ENCODE measurements at regions not wholly inside any gene's neighbourhood (a gene's known extent, or its start where the extent isn't known, plus 50 kb on each side); places are given as distances from the start of the nearest gene placed in this dataset.

- no peak overlapping the region for H3K4me3 ChIP-seq
- no peaks in the 10 kb centered on the region for H3K9me3 ChIP-seq
- DNase-seq (no peak), ATAC-seq (no peak)
- H3K27me3 ChIP-seq = no peaks in the 10 kb centered on the region
- H3K4me1 ChIP-seq = no peaks in the 10 kb centered on the region
- intact Hi-C loops (cut with DNase I) = no loop called here
- TF ChIP-seq POLR2A (IDR thresholded peaks at IDR 0.05) = no peak
- TF ChIP-seq CTCF (IDR thresholded peaks at IDR 0.05) = no peak
- 53% methylated on average over 5 of the region's 5 CpGs for WGBS (ENCODE audit: insufficient coverage, low coverage, low lambda C conversion rate, missing lambda C conversion rate)
- no peak overlapping the region for H3K27ac ChIP-seq
- H3K36me3 ChIP-seq = no peaks in the 10 kb centered on the region
Observed at GRCh38 chr4:75344915-75345314, 169.3 kb downstream of the RCHY1 start.

- H3K36me3 ChIP-seq = no peaks in the 10 kb centered on the region
- WGBS (ENCODE audit: insufficient coverage, low coverage, low lambda C conversion rate, missing lambda C conversion rate) = 46% methylated on average over 2 of the region's 2 CpGs
- intact Hi-C loops (cut with DNase I) = no loop called here
- DNase-seq (no peak), ATAC-seq (no peak)
- no peaks in the 10 kb centered on the region for H3K27me3 ChIP-seq
- TF ChIP-seq POLR2A (IDR thresholded peaks at IDR 0.05) (no peak), CTCF (IDR thresholded peaks at IDR 0.05) (no peak)
- no peak overlapping the region for H3K27ac ChIP-seq
- H3K4me1 ChIP-seq = no peaks in the 10 kb centered on the region
- H3K9me3 ChIP-seq = no peaks in the 10 kb centered on the region
- H3K4me3 ChIP-seq = no peak overlapping the region
Observed at GRCh38 chr4:75343333-75343732, 170.9 kb downstream of the RCHY1 start.

GRCh38 chr4:75340561-75340960, 173.6 kb downstream of the RCHY1 start:
- intact Hi-C loops (cut with DNase I) = no loop called here
- no peaks in the 10 kb centered on the region for H3K9me3 ChIP-seq
- TF ChIP-seq CTCF (IDR thresholded peaks at IDR 0.05) (no peak), POLR2A (IDR thresholded peaks at IDR 0.05) (no peak)
- H3K4me1 ChIP-seq = no peaks in the 10 kb centered on the region
- H3K27ac ChIP-seq = no peak overlapping the region
- no peak for ATAC-seq
- H3K4me3 ChIP-seq = no peak overlapping the region
- H3K36me3 ChIP-seq = no peaks in the 10 kb centered on the region
- no peaks in the 10 kb centered on the region for H3K27me3 ChIP-seq
- no peak for DNase-seq

- H3K36me3 ChIP-seq = no peaks in the 10 kb centered on the region
- no peak overlapping the region for H3K4me3 ChIP-seq
- intact Hi-C loops (cut with DNase I) = no loop called here
- H3K9me3 ChIP-seq = no peaks in the 10 kb centered on the region
- WGBS (ENCODE audit: insufficient coverage, low coverage, low lambda C conversion rate, missing lambda C conversion rate) = 38% methylated on average over 1 of the region's 1 CpG
- H3K4me1 ChIP-seq = no peaks in the 10 kb centered on the region
- DNase-seq (no peak), ATAC-seq (no peak)
- no peak for TF ChIP-seq CTCF (IDR thresholded peaks at IDR 0.05)
- no peak for TF ChIP-seq POLR2A (IDR thresholded peaks at IDR 0.05)
- no peak overlapping the region for H3K27ac ChIP-seq
- H3K27me3 ChIP-seq = no peaks in the 10 kb centered on the region
Observed at GRCh38 chr4:75338352-75338880, 175.8 kb downstream of the RCHY1 start.

Data from right lobe of liver (tissue), 6 donors.